ENCODE measurements at regions not wholly inside any gene's neighbourhood (a gene's known extent, or its start where the extent isn't known, plus 50 kb on each side); places are given as distances from the start of the nearest gene placed in this dataset.

DNA sequence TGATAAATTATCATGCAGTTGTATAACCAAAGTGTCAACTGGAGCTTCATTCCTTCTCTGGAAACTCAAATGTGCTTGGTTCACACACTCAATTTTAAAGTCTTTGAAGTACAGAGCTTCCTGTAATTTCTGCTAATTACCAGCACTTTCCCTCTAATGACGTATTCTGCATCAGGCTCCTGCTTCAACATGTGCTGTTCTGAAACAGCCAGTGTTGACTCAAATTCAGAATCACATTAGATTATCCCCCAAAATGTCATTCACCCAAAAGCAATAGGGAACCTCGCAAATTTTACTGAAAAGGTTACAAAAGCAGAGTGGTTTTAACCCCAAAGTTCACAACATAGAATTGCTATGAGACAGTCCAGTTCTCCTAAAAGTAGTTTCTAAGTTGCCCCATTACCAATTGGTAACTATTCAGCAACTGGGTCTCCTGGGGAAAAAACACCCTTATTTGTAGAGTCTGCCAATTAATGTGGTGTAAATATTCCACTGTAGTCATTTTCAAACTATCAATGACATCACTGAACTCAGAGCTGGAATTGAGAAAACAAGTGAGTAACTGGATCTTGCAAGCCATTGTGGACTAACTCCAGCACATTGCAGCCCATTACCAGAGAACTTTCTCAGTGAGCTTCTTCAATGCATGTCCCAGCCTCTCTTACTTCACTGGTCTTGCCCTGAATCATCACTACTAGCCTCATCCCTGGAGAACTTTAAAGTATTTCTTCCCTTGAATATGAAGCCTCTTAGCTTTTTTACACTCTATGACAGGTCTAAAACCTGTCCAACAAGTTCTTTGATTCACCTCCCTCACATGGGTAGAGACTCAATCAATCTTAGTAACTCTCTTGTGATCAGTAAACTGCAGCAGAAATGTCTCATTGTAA is 955.4 kb downstream of the EFNB2 start:
- TF ChIP-seq, protein P1, sequence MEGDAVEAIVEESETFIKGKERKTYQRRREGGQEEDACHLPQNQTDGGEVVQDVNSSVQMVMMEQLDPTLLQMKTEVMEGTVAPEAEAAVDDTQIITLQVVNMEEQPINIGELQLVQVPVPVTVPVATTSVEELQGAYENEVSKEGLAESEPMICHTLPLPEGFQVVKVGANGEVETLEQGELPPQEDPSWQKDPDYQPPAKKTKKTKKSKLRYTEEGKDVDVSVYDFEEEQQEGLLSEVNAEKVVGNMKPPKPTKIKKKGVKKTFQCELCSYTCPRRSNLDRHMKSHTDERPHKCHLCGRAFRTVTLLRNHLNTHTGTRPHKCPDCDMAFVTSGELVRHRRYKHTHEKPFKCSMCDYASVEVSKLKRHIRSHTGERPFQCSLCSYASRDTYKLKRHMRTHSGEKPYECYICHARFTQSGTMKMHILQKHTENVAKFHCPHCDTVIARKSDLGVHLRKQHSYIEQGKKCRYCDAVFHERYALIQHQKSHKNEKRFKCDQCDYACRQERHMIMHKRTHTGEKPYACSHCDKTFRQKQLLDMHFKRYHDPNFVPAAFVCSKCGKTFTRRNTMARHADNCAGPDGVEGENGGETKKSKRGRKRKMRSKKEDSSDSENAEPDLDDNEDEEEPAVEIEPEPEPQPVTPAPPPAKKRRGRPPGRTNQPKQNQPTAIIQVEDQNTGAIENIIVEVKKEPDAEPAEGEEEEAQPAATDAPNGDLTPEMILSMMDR (IDR thresholded peaks at IDR 0.05): no peak
- no peak for TF ChIP-seq POLR2A (IDR thresholded peaks at IDR 0.05)

Data from vagina (tissue), 2 donors.